ENCODE measurements at regions not wholly inside any gene's neighbourhood (a gene's known extent, or its start where the extent isn't known, plus 50 kb on each side); places are given as distances from the start of the nearest gene placed in this dataset.

DNA sequence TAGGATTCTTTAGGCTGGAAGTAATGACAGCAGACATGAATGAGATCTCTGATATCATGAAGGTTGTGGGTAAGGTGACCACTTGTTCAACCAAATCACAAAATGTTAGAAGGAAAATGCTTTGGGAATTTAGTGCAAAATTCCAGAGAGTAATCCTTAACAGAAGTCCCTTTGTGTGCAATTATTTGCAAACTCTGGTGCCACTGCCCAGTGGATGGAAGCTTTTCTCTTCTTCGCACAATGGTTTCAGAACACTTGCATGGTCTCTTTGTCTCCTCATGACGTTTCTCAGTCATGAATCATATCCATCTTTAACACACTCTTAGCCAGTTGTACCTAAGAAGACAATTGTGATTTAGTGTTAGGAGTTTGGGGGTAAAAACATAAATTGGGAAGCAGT, 570.4 kb upstream of the ANKRD30A start:
- Histone ChIP-seq H3K4me3 (no peak overlapping the region), H3K4me1 (no peaks in the 10 kb centered on the region), H3K27me3 (no peaks in the 10 kb centered on the region), H3K36me3 (no peaks in the 10 kb centered on the region), H3K9me3 (no peaks in the 10 kb centered on the region), H3K27ac (no peak overlapping the region)
- intact Hi-C loops (cut with DNase I): no loop called here
- no peak for TF ChIP-seq EP300 (IDR thresholded peaks at IDR 0.05)
- TF ChIP-seq, protein P1, sequence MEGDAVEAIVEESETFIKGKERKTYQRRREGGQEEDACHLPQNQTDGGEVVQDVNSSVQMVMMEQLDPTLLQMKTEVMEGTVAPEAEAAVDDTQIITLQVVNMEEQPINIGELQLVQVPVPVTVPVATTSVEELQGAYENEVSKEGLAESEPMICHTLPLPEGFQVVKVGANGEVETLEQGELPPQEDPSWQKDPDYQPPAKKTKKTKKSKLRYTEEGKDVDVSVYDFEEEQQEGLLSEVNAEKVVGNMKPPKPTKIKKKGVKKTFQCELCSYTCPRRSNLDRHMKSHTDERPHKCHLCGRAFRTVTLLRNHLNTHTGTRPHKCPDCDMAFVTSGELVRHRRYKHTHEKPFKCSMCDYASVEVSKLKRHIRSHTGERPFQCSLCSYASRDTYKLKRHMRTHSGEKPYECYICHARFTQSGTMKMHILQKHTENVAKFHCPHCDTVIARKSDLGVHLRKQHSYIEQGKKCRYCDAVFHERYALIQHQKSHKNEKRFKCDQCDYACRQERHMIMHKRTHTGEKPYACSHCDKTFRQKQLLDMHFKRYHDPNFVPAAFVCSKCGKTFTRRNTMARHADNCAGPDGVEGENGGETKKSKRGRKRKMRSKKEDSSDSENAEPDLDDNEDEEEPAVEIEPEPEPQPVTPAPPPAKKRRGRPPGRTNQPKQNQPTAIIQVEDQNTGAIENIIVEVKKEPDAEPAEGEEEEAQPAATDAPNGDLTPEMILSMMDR (IDR thresholded peaks at IDR 0.05): no peak
- TF ChIP-seq POLR2AphosphoS5 (IDR thresholded peaks at IDR 0.05): no peak
- TF ChIP-seq POLR2A (IDR thresholded peaks at IDR 0.05): no peak
- DNase-seq: no peak
- WGBS, 2 donors: 57 to 67% methylated on average over 2 of the region's 2 CpGs

DNA sequence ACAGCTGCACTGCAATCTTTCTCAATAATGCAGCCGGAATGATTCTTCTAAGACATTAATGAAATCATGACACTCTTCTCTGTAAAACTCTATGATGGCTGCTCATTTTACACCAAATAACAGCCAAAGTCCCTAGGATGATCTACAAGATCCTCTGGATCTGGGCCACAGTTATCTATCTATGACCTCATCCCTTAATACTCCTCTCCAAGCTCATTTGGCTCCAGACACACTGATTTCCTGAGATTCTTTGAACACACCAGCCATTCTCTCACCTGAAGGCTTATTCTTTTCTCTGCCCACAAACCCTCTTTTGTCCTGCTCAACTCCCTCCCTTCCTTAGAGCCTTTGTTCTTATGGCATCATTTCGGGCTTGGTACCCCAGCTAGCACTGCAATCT, 577.4 kb upstream of the ANKRD30A start:
- no peak for TF ChIP-seq EP300 (IDR thresholded peaks at IDR 0.05)
- no peak for TF ChIP-seq POLR2AphosphoS5 (IDR thresholded peaks at IDR 0.05)
- no peak for TF ChIP-seq POLR2A (IDR thresholded peaks at IDR 0.05)
- TF ChIP-seq, protein P1 (IDR thresholded peaks at IDR 0.05): no peak
- 65 to 83% methylated on average over 2 of the region's 2 CpGs for WGBS, 2 donors

DNA sequence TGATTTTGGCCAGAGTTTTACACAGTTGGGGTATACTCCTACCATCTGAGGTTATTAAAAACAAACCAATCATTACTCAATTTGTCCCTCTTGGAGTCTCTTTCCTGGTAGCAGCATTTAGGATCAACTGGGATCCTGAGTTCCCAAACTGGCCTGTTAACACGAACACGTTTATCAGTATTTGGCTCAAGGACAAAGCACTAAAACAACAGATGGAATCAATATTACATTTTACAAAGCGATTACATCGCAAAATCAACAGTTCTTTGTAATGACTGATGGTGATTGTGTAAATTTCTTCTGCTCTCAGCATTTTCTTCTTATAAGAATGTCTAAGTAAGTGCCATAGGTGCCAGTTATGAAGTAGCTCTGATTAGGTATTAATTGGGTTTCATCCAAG, 582.9 kb upstream of the ANKRD30A start:
- DNase-seq: no peak
- no peaks in the 10 kb centered on the region for H3K27me3 ChIP-seq
- intact Hi-C loops (cut with DNase I): no loop called here
- WGBS, 2 donors: 46 to 70% methylated on average over 4 of the region's 4 CpGs
- no peak overlapping the region for H3K27ac ChIP-seq
- H3K9me3 ChIP-seq: no peaks in the 10 kb centered on the region
- TF ChIP-seq, protein P1 (IDR thresholded peaks at IDR 0.05): no peak
- TF ChIP-seq EP300 (IDR thresholded peaks at IDR 0.05) (no peak), POLR2A (IDR thresholded peaks at IDR 0.05) (no peak), POLR2AphosphoS5 (IDR thresholded peaks at IDR 0.05) (no peak)
- H3K4me3 ChIP-seq: no peak overlapping the region
- no peaks in the 10 kb centered on the region for H3K36me3 ChIP-seq
- no peaks in the 10 kb centered on the region for H3K4me1 ChIP-seq

More for the DNA sequence above, 577.4 kb upstream of the ANKRD30A start:
- no peaks in the 10 kb centered on the region for H3K36me3 ChIP-seq
- H3K27me3 ChIP-seq: no peaks in the 10 kb centered on the region
- no peak for DNase-seq
- H3K4me3 ChIP-seq: no peak overlapping the region
- intact Hi-C loops (cut with DNase I): no loop called here
- no peaks in the 10 kb centered on the region for H3K9me3 ChIP-seq
- H3K27ac ChIP-seq: no peak overlapping the region
- H3K4me1 ChIP-seq: no peaks in the 10 kb centered on the region

DNA sequence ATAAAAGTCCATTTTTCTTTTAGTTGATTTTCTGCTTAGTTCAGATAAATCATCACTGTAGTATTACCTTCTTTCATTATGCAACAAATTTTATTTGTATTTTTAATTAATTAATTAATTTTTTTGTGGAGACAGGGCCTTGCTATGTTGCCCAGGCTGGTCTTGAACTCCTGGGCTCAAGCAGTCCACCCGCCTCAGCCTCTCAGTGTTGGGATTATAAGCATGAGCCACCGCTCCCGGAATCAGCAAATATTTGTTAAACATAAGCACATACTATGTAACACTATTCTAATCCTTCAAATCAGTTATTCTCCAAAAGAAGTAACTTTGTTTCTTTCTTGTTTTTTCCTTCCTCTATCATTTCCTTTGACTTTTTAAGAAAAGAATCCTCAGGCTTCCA, 584.8 kb upstream of the ANKRD30A start:
- H3K4me3 ChIP-seq: no peak overlapping the region
- 87 to 89% methylated on average over 3 of the region's 3 CpGs for WGBS, 2 donors
- no peaks in the 10 kb centered on the region for H3K4me1 ChIP-seq
- H3K9me3 ChIP-seq: no peaks in the 10 kb centered on the region
- no peaks in the 10 kb centered on the region for H3K36me3 ChIP-seq
- no peak for TF ChIP-seq EP300 (IDR thresholded peaks at IDR 0.05)
- TF ChIP-seq POLR2A (IDR thresholded peaks at IDR 0.05): no peak
- TF ChIP-seq, protein P1 (IDR thresholded peaks at IDR 0.05): no peak
- no peak for TF ChIP-seq POLR2AphosphoS5 (IDR thresholded peaks at IDR 0.05)
- no peak for DNase-seq
- no peak overlapping the region for H3K27ac ChIP-seq
- no peaks in the 10 kb centered on the region for H3K27me3 ChIP-seq
- intact Hi-C loops (cut with DNase I): no loop called here

DNA sequence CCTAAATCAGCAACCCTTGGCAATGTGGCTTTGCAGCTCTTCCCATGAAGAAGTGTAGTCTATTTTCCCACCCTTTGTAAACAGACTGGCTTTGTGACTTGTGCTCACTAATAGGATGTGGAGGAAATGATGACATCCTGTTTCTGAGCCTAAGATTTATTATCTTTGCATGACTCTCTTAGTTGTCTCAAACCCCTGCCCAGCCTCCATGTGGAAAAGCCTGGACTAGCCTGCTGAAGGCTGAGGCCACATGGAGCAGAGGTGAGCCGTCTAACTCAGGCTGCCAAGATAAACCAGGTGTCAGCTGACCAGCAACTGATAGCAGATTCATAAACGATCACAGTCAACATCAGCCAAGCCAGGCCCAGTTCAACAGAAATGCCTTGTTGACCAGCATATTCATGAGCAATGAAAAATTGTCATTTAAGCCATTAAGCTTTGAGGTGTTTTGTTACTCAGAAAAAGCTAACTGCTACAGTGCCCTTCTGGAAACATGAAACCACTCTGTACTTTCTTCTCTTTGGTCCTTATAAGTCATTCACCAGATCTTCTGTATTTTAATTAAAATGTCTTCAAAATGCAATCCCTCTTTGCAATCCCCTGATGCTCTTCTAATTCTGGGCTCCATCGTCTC, 586.3 kb upstream of the ANKRD30A start:
- Histone ChIP-seq H3K4me3 (no peak overlapping the region), H3K4me1 (no peaks in the 10 kb centered on the region), H3K27me3 (no peaks in the 10 kb centered on the region), H3K36me3 (no peaks in the 10 kb centered on the region), H3K9me3 (no peaks in the 10 kb centered on the region), H3K27ac (no peak overlapping the region)
- TF ChIP-seq POLR2A (IDR thresholded peaks at IDR 0.05): no peak
- TF ChIP-seq POLR2AphosphoS5 (IDR thresholded peaks at IDR 0.05): no peak
- TF ChIP-seq EP300 (IDR thresholded peaks at IDR 0.05): no peak
- TF ChIP-seq, protein P1 (IDR thresholded peaks at IDR 0.05): no peak
- intact Hi-C loops (cut with DNase I): no loop called here
- WGBS, 2 donors: 35 to 40% methylated on average over 3 of the region's 3 CpGs
- DNase-seq: no peak
